HTR-8/SVneo (cell line): ENCODE measurements at regions not wholly inside any gene's neighbourhood (a gene's known extent, or its start where the extent isn't known, plus 50 kb on each side); places are given as distances from the start of the nearest gene placed in this dataset.

ENCODE experiments used
- DNase-seq: peaks from one replicate; pipeline ENCODE4 v3.0.0; 2011; ENCODE audit warnings: low spot score, mixed read lengths; ENCODE audit not compliant: insufficient read length
- FAIRE-seq: peaks from 2 replicates; lab custom pipeline; 2011; peaks lifted over from hg19 to GRCh38; lab: Jason Lieb, UNC

GRCh38 chr2:219759801-219760200 is 132.4 kb downstream of the SLC4A3 start:
- DNase-seq, result no peak
- no peak for FAIRE-seq

- FAIRE-seq, result no peak
- no peak for DNase-seq
These were observed 137.9 kb downstream of the SLC4A3 start for GRCh38 chr2:219765231-219765911.

GRCh38 chr2:219766658-219767057 is 139.2 kb downstream of the SLC4A3 start:
- no peak for FAIRE-seq
- DNase-seq, result no peak

- FAIRE-seq (no peak), DNase-seq (no peak)
These were observed 141.9 kb downstream of the SLC4A3 start for GRCh38 chr2:219769090-219769910.

GRCh38 chr2:219772103-219772635 is 144.7 kb downstream of the SLC4A3 start:
- no peak for DNase-seq

GRCh38 chr2:219772697-219773096 is 145.3 kb downstream of the SLC4A3 start:
- no peak for FAIRE-seq
- no peak for DNase-seq

More at GRCh38 chr2:219772103-219772635, 144.7 kb downstream of the SLC4A3 start:
- no peak for FAIRE-seq

GRCh38 chr2:219775506-219775905 is 148.1 kb downstream of the SLC4A3 start:
- no peak for DNase-seq
- no peak for FAIRE-seq

- no peak for DNase-seq
- no peak for FAIRE-seq
These were observed 150.0 kb downstream of the SLC4A3 start for GRCh38 chr2:219777388-219777787.

GRCh38 chr2:219778189-219778588 is 150.8 kb downstream of the SLC4A3 start:
- FAIRE-seq, result no peak
- no peak for DNase-seq

GRCh38 chr2:219782737-219783348 is 155.4 kb downstream of the SLC4A3 start:
- DNase-seq, result no peak
- FAIRE-seq, result no peak

GRCh38 chr2:219783359-219783975 is 156.0 kb downstream of the SLC4A3 start:
- FAIRE-seq, result no peak
- DNase-seq, result no peak

- DNase-seq (no peak), FAIRE-seq (no peak)
These were observed 156.7 kb downstream of the SLC4A3 start for GRCh38 chr2:219784178-219784577.

- FAIRE-seq (no peak), DNase-seq (no peak)
These were observed 162.0 kb downstream of the SLC4A3 start for GRCh38 chr2:219789476-219789875.

GRCh38 chr2:219792446-219792845 is 165.0 kb downstream of the SLC4A3 start:
- FAIRE-seq (no peak), DNase-seq (no peak)

GRCh38 chr2:219798430-219798829 is 171.0 kb downstream of the SLC4A3 start:
- FAIRE-seq (no peak), DNase-seq (no peak)

- DNase-seq (peak; percentile 5), FAIRE-seq (no peak)
These were observed 175.9 kb downstream of the SLC4A3 start for GRCh38 chr2:219803294-219803693.

GRCh38 chr2:219810895-219811294 is 183.5 kb downstream of the SLC4A3 start:
- DNase-seq (no peak), FAIRE-seq (no peak)

- FAIRE-seq (no peak), DNase-seq (no peak)
These were observed 185.2 kb downstream of the SLC4A3 start for GRCh38 chr2:219812672-219813071.

- DNase-seq (no peak), FAIRE-seq (no peak)
These were observed 193.3 kb downstream of the SLC4A3 start for GRCh38 chr2:219820767-219821166.

- DNase-seq (no peak), FAIRE-seq (no peak)
These were observed 196.1 kb downstream of the SLC4A3 start for GRCh38 chr2:219823574-219823973.
